Epidermal melanocyte (primary cell): ENCODE measurements at regions not wholly inside any gene's neighbourhood (a gene's known extent, or its start where the extent isn't known, plus 50 kb on each side); places are given as distances from the start of the nearest gene placed in this dataset.
"Not testable (repeated sequence)": the region's sequence is repeated elsewhere in the genome, so short reads cannot be mapped to it uniquely, and the experiment has no call there.

Source experiments
- DNase-seq: peaks from one replicate; pipeline ENCODE4 v3.0.0; 2011; ENCODE audit warnings: low spot score; ENCODE audit not compliant: insufficient read length

GRCh38 chrX:150118476-150118875 is 180.2 kb upstream of the EOLA2 start:
- DNase-seq: no peak

- DNase-seq: no peak
Measured at GRCh38 chrX:150119323-150119722, 181.0 kb upstream of the EOLA2 start.

- DNase-seq: not testable (repeated sequence)
Measured at GRCh38 chrX:150125045-150125444, 186.8 kb upstream of the EOLA2 start.

GRCh38 chrX:150127216-150127615 is 188.9 kb upstream of the EOLA2 start:
- DNase-seq: no peak

- DNase-seq: no peak
Measured at GRCh38 chrX:150143721-150144440, 205.6 kb upstream of the EOLA2 start.

GRCh38 chrX:150146271-150146896 is 208.1 kb upstream of the EOLA2 start:
- no peak for DNase-seq

GRCh38 chrX:150148749-150149672 is 210.7 kb upstream of the EOLA2 start:
- DNase-seq: no peak

GRCh38 chrX:150150076-150150779 is 211.9 kb upstream of the EOLA2 start:
- no peak for DNase-seq

- DNase-seq: no peak
Measured at GRCh38 chrX:150150780-150151125, 212.4 kb upstream of the MAMLD1 start.

GRCh38 chrX:150152036-150152435 is 211.1 kb upstream of the MAMLD1 start:
- no peak for DNase-seq

GRCh38 chrX:150152546-150152945 is 210.6 kb upstream of the MAMLD1 start:
- DNase-seq: no peak

- DNase-seq: no peak
Measured at GRCh38 chrX:150155436-150156035, 207.6 kb upstream of the MAMLD1 start.

- DNase-seq: no peak
Measured at GRCh38 chrX:150156615-150157014, 206.5 kb upstream of the MAMLD1 start.

- DNase-seq: no peak
Measured at GRCh38 chrX:150157291-150157690, 205.8 kb upstream of the MAMLD1 start.

GRCh38 chrX:150158554-150159332 is 204.4 kb upstream of the MAMLD1 start:
- DNase-seq: no peak

- DNase-seq: no peak
Measured at GRCh38 chrX:150159537-150159936, 203.6 kb upstream of the MAMLD1 start.

- no peak for DNase-seq
Measured at GRCh38 chrX:150160656-150161055, 202.5 kb upstream of the MAMLD1 start.

GRCh38 chrX:150161193-150161592 is 201.9 kb upstream of the MAMLD1 start:
- no peak for DNase-seq

GRCh38 chrX:150162141-150162540 is 201.0 kb upstream of the MAMLD1 start:
- no peak for DNase-seq

GRCh38 chrX:150163221-150163930 is 199.7 kb upstream of the MAMLD1 start:
- DNase-seq: no peak
